ENCODE measurements at regions not wholly inside any gene's neighbourhood (a gene's known extent, or its start where the extent isn't known, plus 50 kb on each side); places are given as distances from the start of the nearest gene placed in this dataset.

GRCh38 chrX:17968367-17968766 is 107.3 kb upstream of the RAI2 start:
- no peak overlapping the region for H2AFZ ChIP-seq (ENCODE audit: low read depth, low read length)
- no peaks in the 10 kb centered on the region for H4K20me1 ChIP-seq (ENCODE audit: insufficient read depth)
- peak overlapping the region; percentile 57 for H3K4me3 ChIP-seq (ENCODE audit: low read length)
- no peaks in the 10 kb centered on the region for H3K27me3 ChIP-seq (ENCODE audit: insufficient read depth, low read depth, low read length)
- no peaks in the 10 kb centered on the region for H3K36me3 ChIP-seq (ENCODE audit: insufficient read depth, low read length)
- peak overlapping the region; percentile 44 for H3K4me2 ChIP-seq (ENCODE audit: low read length)
- peak; percentile 41 for TF ChIP-seq POLR2AphosphoS5 (IDR thresholded peaks at IDR 0.05)
- TF ChIP-seq SMC3 (conservative IDR thresholded peaks at IDR 0.05; ENCODE audit: poor library complexity), result peak; percentile 16
- TF ChIP-seq MXI1 (conservative IDR thresholded peaks at IDR 0.05; ENCODE audit: poor library complexity, severe bottlenecking), result no peak
- peak; percentile 12 for TF ChIP-seq EP300 (conservative IDR thresholded peaks at IDR 0.05; ENCODE audit: poor library complexity, severe bottlenecking)
- TF ChIP-seq TAF1 (IDR thresholded peaks at IDR 0.05; ENCODE audit: low read depth), result peak; percentile 52
- no peaks in the 10 kb centered on the region for H3K9me2 ChIP-seq (ENCODE audit: insufficient read depth, low read length)
- peak overlapping the region; percentile 79 for H3K27ac ChIP-seq (ENCODE audit: low read length)
- no peaks in the 10 kb centered on the region for H3F3A ChIP-seq (ENCODE audit: insufficient read depth, low read length, poor library complexity, severe bottlenecking)
- H3K9me3 ChIP-seq (ENCODE audit: low read length), result no peaks in the 10 kb centered on the region
- H3K79me2 ChIP-seq (replicated peaks; ENCODE audit: insufficient read depth, low read length), result no peaks in the 10 kb centered on the region
- H3K9ac ChIP-seq (ENCODE audit: low read length), result peak overlapping the region; percentile 53

GRCh38 chrX:17967888-17968287 is 106.8 kb upstream of the RAI2 start:
- Histone ChIP-seq H3K9me3 (ENCODE audit: low read length) (no peaks in the 10 kb centered on the region), H2AFZ (ENCODE audit: low read depth, low read length) (peak overlapping the region; percentile 8), H3K4me3 (ENCODE audit: low read length) (peak overlapping the region; percentile 57), H3K27ac (ENCODE audit: low read length) (peak overlapping the region; percentile 79), H3K79me2 (replicated peaks; ENCODE audit: insufficient read depth, low read length) (no peaks in the 10 kb centered on the region), H3K27me3 (ENCODE audit: insufficient read depth, low read depth, low read length) (no peaks in the 10 kb centered on the region), H3K36me3 (ENCODE audit: insufficient read depth, low read length) (no peaks in the 10 kb centered on the region), H4K20me1 (ENCODE audit: insufficient read depth) (no peaks in the 10 kb centered on the region), H3K4me2 (ENCODE audit: low read length) (peak overlapping the region; percentile 44), H3F3A (ENCODE audit: insufficient read depth, low read length, poor library complexity, severe bottlenecking) (no peaks in the 10 kb centered on the region), H3K9me2 (ENCODE audit: insufficient read depth, low read length) (no peaks in the 10 kb centered on the region), H3K9ac (ENCODE audit: low read length) (peak overlapping the region; percentile 53)
- no peak for TF ChIP-seq RAD21 (conservative IDR thresholded peaks at IDR 0.05)
- no peak for TF ChIP-seq EP300 (conservative IDR thresholded peaks at IDR 0.05; ENCODE audit: poor library complexity, severe bottlenecking)
- no peak for TF ChIP-seq POLR2AphosphoS5 (IDR thresholded peaks at IDR 0.05)
- TF ChIP-seq MXI1 (conservative IDR thresholded peaks at IDR 0.05; ENCODE audit: poor library complexity, severe bottlenecking), result no peak
- TF ChIP-seq EZH2 (IDR thresholded peaks at IDR 0.05; ENCODE audit: borderline replicate concordance, insufficient read depth, low read length, poor library complexity, severe bottlenecking), result no peak
- TF ChIP-seq SMC3 (conservative IDR thresholded peaks at IDR 0.05; ENCODE audit: poor library complexity), result no peak
- no peak for TF ChIP-seq TAF1 (IDR thresholded peaks at IDR 0.05; ENCODE audit: low read depth)
- TF ChIP-seq, protein P1, sequence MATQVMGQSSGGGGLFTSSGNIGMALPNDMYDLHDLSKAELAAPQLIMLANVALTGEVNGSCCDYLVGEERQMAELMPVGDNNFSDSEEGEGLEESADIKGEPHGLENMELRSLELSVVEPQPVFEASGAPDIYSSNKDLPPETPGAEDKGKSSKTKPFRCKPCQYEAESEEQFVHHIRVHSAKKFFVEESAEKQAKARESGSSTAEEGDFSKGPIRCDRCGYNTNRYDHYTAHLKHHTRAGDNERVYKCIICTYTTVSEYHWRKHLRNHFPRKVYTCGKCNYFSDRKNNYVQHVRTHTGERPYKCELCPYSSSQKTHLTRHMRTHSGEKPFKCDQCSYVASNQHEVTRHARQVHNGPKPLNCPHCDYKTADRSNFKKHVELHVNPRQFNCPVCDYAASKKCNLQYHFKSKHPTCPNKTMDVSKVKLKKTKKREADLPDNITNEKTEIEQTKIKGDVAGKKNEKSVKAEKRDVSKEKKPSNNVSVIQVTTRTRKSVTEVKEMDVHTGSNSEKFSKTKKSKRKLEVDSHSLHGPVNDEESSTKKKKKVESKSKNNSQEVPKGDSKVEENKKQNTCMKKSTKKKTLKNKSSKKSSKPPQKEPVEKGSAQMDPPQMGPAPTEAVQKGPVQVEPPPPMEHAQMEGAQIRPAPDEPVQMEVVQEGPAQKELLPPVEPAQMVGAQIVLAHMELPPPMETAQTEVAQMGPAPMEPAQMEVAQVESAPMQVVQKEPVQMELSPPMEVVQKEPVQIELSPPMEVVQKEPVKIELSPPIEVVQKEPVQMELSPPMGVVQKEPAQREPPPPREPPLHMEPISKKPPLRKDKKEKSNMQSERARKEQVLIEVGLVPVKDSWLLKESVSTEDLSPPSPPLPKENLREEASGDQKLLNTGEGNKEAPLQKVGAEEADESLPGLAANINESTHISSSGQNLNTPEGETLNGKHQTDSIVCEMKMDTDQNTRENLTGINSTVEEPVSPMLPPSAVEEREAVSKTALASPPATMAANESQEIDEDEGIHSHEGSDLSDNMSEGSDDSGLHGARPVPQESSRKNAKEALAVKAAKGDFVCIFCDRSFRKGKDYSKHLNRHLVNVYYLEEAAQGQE (IDR thresholded peaks at IDR 0.05; ENCODE audit: borderline replicate concordance), result no peak
- TF ChIP-seq, protein P2, sequence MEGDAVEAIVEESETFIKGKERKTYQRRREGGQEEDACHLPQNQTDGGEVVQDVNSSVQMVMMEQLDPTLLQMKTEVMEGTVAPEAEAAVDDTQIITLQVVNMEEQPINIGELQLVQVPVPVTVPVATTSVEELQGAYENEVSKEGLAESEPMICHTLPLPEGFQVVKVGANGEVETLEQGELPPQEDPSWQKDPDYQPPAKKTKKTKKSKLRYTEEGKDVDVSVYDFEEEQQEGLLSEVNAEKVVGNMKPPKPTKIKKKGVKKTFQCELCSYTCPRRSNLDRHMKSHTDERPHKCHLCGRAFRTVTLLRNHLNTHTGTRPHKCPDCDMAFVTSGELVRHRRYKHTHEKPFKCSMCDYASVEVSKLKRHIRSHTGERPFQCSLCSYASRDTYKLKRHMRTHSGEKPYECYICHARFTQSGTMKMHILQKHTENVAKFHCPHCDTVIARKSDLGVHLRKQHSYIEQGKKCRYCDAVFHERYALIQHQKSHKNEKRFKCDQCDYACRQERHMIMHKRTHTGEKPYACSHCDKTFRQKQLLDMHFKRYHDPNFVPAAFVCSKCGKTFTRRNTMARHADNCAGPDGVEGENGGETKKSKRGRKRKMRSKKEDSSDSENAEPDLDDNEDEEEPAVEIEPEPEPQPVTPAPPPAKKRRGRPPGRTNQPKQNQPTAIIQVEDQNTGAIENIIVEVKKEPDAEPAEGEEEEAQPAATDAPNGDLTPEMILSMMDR (IDR thresholded peaks at IDR 0.05; ENCODE audit: poor library complexity, severe bottlenecking), result no peak
